ENCODE measurements at regions not wholly inside any gene's neighbourhood (a gene's known extent, or its start where the extent isn't known, plus 50 kb on each side); places are given as distances from the start of the nearest gene placed in this dataset.

DNA sequence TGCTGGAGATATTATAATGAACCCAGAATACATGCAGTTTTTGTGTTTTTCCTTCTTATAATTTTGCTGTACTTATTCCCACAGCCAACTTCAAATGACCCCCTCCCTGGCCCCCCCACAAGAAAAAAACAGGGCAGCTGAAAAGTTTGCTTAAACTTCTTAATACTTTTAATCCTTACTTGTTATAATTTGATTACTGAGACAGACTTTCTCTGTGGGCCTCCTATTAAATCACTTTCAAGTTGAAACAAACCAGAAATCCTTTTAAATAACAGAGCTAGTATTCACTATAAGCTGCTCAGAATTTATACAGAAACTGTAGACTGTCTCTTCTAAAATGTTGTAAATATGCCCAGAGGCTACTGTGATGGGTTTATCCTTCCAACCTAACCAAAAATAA, 106.3 kb downstream of the CENPW start:
- TF ChIP-seq CTCF (IDR thresholded peaks at IDR 0.05): no peak
- TF ChIP-seq POLR2A (IDR thresholded peaks at IDR 0.05; ENCODE audit: low read depth): no peak
- TF ChIP-seq POLR2AphosphoS5 (IDR thresholded peaks at IDR 0.05): no peak
